Epithelial cell of esophagus (primary cell): ENCODE measurements at regions not wholly inside any gene's neighbourhood (a gene's known extent, or its start where the extent isn't known, plus 50 kb on each side); places are given as distances from the start of the nearest gene placed in this dataset.
"Not testable (repeated sequence)": the region's sequence is repeated elsewhere in the genome, so short reads cannot be mapped to it uniquely, and the experiment has no call there.

Experiments used
- DNase-seq: peaks from one replicate; pipeline ENCODE4 v3.0.0; 2010; ENCODE audit warnings: low read depth
- H3K4me3 ChIP-seq: 2 replicates; pipeline ENCODE4 v1.5.1; 2011; ENCODE audit warnings: mild to moderate bottlenecking, low read length, control low read depth
- TF ChIP-seq, protein P1 (sequence below): IDR thresholded peaks from 2 replicates; pipeline ENCODE4 v1.5.1; 2011; ENCODE audit warnings: low read depth, mild to moderate bottlenecking, low read length, control low read depth, inconsistent platforms; ENCODE audit not compliant: insufficient read depth; ENCODE audit errors: missing control alignments

DNA sequence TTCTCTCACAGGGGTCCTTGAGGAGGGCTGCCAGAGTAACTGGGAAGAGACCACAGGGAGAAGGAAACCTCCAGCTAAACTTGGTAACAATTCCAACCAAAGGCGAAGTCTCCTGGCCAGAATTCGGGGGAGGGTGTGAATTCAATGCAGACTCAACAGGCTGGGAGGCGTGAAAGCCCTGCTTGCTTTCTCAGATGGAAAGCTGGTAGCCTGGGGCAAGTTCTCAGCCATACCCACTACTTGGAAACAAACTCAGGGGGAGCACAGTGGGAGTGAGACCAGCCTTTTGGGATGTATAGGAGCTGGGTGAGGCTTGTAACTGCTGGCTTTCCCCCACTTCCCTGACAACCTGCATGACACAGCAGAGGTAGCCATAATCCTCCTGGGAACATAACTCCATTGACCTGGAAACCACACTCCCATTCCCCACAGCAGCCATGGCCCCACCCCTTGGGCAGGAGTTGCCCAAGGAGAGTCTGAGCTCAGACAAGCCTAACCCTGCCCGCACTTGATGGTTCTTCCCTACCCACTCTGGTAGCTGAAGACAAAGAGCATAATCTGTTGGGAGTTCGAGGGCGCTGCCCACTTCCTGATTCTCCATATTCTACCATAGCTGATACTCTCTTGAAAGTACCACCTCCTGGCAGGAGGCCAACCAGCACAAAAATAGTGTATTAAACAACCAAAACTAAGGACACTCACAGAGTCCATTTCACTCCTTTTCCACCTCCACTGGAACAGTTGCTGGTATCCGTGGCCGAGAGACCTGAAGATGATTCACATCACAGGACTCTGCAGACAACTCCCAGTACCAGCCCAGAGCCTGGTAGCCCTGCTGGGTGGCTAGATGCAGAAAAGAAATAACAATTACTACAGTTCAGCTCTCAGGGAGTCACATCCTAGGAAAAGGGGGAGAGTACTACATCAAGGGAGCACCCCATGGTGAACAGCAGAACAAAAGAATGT, 123.8 kb downstream of the FAM170A start:
- peak; percentile 99 for DNase-seq
- TF ChIP-seq, protein P1, sequence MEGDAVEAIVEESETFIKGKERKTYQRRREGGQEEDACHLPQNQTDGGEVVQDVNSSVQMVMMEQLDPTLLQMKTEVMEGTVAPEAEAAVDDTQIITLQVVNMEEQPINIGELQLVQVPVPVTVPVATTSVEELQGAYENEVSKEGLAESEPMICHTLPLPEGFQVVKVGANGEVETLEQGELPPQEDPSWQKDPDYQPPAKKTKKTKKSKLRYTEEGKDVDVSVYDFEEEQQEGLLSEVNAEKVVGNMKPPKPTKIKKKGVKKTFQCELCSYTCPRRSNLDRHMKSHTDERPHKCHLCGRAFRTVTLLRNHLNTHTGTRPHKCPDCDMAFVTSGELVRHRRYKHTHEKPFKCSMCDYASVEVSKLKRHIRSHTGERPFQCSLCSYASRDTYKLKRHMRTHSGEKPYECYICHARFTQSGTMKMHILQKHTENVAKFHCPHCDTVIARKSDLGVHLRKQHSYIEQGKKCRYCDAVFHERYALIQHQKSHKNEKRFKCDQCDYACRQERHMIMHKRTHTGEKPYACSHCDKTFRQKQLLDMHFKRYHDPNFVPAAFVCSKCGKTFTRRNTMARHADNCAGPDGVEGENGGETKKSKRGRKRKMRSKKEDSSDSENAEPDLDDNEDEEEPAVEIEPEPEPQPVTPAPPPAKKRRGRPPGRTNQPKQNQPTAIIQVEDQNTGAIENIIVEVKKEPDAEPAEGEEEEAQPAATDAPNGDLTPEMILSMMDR: no peak
- no peak overlapping the region for H3K4me3 ChIP-seq

DNA sequence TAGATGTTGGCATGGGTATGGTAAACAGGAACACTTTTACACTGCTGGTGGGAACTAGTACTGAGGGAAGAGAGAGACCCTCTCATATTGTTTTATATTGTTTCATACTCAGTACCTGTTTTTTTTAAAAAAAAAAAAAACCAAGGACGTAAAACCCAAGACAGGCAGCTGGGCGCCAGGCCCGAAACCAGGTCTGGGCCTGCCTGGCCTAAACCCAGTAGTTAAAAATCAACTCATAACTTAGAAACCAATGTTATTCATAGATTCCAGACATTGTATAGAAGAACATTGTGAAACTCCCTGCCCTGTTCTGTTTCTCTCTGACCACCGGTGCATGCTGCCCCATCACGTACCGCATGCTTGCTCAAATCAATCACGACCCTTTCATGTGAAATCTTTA, 125.5 kb downstream of the FAM170A start:
- H3K4me3 ChIP-seq: not testable (repeated sequence)
- peak; percentile 61 for DNase-seq

DNA sequence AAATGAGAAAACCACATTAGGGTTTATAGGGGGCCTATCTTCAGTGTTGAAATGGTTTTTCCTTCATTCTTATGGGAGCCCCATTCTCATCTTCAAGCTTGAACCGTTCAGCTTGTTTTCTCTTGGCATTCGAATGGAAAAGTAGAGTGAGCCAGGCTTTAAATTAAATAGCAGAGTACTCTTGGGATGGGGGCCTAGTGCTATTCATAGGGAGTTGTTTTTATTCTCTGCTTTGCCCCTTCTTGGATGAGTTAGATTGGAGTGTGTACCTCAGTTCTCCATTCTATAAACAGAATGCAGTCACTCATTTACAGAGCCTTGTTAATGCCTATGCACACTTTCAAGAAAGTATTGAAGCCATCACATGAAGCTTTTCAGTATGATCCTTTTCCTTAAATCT, 127.9 kb downstream of the FAM170A start:
- H3K4me3 ChIP-seq: no peak overlapping the region
- TF ChIP-seq, protein P1: no peak
- no peak for DNase-seq

DNA sequence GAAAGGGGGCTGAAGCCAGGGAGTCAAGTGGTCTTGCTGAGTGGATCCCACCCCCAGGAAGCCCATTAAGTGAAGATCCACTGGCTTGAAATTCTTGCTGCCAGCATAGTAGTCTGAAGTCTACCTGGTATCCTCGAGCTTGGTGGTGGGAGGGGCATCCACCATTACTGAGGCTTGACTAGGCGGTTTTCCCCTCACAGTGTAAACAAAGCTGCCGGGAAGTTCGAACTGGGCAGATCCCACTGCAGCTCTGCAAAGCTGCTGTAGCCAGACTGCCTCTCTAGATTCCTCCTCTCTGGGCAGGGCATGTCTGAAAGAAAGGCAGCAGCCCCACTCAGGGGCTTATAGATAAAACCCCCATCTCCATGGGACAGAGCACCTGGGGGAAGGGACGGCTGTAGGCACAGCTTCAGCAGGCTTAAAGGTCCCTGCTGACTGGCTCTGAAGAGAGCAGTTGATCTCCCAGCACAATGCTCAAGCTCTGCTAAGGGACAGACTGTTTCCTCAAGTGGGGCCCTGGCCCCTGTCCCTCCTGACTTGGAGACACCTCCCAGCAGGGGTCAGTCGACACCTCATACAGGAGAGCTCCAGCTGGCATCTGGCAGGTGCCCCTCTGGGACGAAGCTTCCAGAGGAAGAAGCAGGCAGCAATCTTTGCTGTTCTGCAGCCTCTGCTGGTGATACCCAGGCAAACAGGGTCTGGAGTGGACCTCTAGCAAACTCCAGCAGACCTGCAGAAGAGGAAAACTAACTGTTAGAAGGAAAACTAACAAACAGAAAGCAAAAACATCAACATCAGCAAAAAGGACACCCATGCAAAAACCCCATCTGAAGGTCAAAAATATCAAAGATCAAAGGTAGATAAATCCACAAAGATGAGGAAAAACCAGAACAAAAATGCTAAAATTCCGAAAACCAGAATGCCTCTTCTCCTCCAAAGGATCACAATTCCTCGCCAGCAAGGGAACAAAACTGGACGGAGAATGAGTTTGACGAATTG, 140.6 kb downstream of the FAM170A start:
- not testable (repeated sequence) for DNase-seq, H3K4me3 ChIP-seq

DNA sequence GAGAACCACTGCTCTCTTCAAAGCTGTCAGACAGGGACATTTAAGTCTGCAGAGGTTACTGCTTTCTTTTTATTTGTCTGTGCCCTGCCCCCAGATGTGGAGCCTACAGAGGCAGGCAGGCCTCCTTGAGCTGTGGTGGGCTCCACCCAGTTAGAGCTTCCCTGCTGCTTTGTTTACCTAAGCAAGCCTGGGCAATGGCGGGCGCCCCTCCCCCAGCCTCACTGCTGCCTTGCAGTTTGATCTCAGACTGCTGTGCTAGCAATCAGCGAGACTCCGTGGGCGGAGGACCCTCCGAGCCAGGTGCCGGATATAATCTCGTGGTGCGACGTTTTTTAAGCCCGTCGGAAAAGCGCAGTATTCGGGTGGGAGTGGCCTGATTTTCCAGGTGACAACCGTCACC, 150.8 kb downstream of the FAM170A start:
- H3K4me3 ChIP-seq, DNase-seq: not testable (repeated sequence)

DNA sequence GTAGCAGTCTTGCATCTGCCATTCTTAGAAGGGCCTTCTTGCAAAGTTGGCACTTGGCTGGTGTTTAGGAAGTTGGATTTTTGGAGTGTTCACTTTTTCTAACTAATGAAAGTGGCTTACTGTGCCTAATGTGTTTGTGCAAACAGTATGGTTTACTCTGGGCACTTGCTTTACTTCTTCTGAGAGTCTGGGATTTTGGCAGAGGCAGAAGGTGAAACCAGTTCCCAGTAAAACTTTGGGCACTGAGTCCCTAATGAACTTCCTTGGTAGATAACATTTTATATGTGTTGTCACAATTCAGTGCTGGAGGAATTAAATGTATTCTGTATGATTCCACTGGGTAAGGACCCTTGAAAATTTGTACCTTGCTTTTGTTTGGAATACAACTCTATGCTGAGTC, 155.7 kb downstream of the FAM170A start:
- no peak for DNase-seq
- TF ChIP-seq, protein P1: no peak
- no peak overlapping the region for H3K4me3 ChIP-seq

DNA sequence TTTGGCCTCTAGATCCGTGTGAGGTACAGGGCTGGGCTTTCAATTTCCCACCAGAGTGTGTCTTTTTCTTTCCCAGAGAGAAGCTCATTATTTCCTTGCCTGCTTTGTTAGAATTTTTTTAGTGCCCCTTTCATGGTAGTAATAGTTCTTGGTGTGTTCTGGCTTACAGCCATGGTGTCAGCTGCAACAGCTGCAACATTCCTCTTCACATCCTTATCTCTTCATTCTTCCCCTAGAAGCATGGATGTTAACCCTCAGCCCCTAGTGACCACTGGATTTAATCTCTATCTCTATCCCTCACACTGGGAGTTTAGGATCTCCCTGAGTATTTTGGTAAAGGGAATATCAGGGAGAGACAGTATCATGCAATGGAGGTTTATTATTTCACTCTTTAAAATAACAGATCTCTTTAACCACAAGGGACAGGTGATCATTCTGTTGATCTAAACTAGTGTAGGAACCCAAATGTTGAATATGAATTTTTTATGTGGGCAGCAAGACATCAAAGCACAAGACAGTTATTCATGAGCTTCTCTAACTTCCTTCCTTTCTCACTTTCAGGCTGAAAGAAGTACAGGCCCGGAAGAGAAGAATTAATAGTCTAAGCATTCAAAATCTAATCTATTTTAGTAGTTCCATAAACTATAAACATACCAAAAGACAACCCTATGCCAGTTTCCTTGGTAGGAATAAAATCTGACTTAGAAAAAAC, 160.2 kb downstream of the FAM170A start:
- TF ChIP-seq, protein P1: no peak
- DNase-seq: no peak
- no peak overlapping the region for H3K4me3 ChIP-seq
